ENCODE measurements at regions not wholly inside any gene's neighbourhood (a gene's known extent, or its start where the extent isn't known, plus 50 kb on each side); places are given as distances from the start of the nearest gene placed in this dataset.

- TF ChIP-seq CTCF (IDR thresholded peaks at IDR 0.05): no peak
- no peak for TF ChIP-seq POLR2AphosphoS5 (IDR thresholded peaks at IDR 0.05; ENCODE audit: insufficient read depth in 1 of 2, low read depth in 1 of 2)
- TF ChIP-seq POLR2A (IDR thresholded peaks at IDR 0.05): no peak
Measured at GRCh38 chr17:72479113-72479512, 358.3 kb downstream of the SOX9 start.

Measured in vagina (tissue), 2 donors.